ENCODE measurements at regions not wholly inside any gene's neighbourhood (a gene's known extent, or its start where the extent isn't known, plus 50 kb on each side); places are given as distances from the start of the nearest gene placed in this dataset.

- no peak for DNase-seq (ENCODE audit: low spot score)
Observed at GRCh38 chr22:48346911-48347310, 1480.8 kb downstream of the BRD1 start.

DNA sequence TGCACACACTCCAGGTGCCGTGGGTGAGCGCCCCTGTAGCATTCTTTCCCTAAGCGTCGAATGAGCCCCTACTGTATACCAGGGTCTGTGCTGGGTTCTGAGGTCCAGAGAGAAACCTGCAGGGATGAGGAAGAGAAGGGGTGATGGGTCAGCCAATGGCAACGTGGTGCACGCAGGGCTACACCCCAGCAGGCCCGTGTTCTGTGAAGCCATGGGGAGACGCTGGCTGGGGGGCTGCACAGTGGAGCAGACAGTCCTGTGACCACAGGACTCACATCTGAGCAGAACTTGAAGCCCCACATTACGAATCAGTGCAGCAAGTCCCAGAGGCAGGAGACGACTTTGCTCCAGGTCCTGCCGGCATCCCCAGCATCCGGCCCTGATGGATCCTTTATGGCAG lies 1481.4 kb downstream of the BRD1 start:
- DNase-seq (ENCODE audit: low spot score) = no peak

DNA sequence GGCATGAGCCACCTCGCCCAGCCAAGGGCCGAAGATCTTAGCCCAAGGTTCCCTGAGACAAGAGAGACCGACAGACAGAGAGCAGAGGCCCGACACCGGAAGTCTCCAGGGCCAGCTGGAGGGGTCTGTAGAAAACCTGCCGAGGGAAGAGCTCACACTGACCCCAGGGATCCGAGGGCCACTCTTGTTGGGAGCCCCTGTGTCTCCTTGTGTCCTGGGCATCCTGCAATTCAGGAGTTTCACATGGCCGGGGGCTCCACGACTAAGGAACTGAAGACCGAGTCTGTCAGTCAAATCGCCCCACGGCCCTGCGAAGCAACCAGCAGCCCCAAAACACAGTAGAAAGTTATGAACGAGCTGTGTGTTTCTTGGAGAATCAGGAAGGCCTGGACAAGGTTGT lies 1482.0 kb downstream of the BRD1 start:
- no peak for DNase-seq (ENCODE audit: low spot score)

DNA sequence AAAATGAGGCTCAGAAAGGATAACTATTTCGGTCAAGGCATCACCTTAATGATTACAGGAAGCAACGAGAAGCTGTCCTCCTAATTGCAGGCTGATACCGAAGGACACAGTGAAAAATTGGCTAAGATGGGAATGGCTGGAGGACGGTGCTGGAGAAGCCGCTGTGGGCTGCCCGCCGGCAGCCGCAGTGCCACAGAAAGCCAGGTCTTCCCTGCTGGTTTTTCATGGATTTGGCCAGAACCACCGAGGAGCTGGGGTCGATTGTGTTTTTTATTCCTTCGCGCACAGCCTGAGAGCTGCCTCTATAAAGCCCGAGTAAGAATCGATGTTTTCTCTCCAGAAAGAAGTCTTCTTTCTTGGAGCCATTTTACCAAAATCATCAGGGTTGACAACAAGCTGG lies 1484.2 kb downstream of the BRD1 start:
- no peak for DNase-seq (ENCODE audit: low spot score)

- no peak for DNase-seq (ENCODE audit: low spot score)
Observed at GRCh38 chr22:48342732-48343131, 1484.9 kb downstream of the BRD1 start.

- DNase-seq (ENCODE audit: low spot score) = no peak
Observed at GRCh38 chr22:48342016-48342415, 1485.7 kb downstream of the BRD1 start.

GRCh38 chr22:48340727-48341709 lies 1486.7 kb downstream of the BRD1 start:
- DNase-seq (ENCODE audit: low spot score) = no peak

GRCh38 chr22:48340191-48340590 lies 1487.5 kb downstream of the BRD1 start:
- no peak for DNase-seq (ENCODE audit: low spot score)

DNA sequence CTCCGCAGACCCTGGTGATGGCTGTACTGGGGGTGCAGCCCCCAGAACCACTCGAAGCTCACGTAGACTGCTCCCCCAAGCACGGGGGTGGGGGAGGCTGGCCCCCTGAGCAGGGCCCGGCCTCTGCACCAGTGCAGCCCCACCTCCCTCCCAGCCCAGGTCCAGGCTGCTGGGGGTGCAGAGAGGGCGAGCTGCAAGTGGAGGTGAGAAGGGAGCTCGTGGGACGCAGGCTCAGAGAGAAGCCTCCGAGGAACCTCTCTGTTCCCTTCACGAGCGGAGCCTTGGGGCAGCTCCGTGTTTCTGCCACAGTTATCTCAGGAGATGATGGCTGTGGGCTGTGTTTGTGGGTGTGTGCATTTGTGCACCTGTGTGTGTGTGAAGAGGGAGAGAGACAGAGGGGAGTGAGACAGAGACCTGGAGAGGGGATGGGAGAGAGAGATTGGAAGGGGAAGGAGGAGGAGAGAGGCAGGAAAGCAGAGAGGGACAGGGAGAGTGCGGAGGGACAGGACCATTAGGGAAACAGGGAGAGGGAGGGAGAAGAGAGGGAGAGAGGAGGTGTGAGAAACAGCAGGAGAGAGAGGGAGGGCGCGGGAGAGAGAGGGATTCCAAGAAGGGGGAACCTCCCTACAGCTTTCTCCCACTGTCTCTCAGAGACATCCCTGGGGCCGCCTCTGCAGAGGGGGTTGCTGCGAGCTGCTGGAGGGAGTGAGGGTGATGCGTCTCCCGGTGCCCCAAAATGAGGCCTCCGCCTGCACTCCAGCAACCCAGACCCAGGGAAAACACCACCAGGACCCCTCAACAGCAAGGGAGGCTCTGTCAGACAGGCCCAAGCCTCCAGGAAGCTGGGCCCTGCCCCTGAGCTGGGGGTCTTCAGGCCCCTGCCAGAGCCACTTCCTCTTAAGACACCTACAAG lies 1488.6 kb downstream of the BRD1 start:
- DNase-seq (ENCODE audit: low spot score) = no peak

GRCh38 chr22:48337957-48338792 lies 1489.5 kb downstream of the BRD1 start:
- no peak for DNase-seq (ENCODE audit: low spot score)

DNA sequence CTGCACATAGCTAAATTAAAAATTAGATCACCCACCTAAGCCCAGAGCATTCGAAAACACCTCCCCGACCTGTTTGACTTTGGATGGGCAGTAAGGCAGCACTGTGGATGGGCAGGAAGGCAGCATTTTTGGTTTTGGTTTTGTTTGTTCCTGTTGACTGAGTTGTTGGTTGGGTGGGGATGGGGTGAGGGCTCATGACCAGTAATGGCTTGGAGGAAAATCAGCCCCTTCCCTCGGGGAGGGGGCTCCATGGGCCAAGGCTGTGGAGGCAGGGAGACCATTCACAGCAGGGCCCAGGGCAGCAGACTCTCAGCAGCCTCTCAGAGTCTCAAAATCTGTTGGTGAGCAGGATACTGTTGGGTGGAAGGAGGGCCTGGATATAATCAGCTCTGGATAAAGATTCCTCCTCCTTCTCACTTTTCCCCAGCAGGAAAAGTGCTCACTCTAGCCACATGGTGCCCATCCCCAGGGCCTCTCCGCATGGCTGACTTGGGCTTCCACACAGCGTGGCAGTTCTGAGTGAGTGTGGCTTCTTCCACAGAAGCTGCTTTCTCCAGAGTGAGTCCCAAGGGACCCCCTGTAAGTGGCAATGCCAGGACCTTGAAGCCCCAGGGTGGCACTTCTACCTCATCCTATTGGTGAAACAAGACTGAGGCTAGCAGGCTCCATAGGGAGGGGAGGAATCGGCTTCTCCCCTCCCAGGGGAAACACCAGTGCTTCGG lies 1491.2 kb downstream of the BRD1 start:
- no peak for DNase-seq (ENCODE audit: low spot score)

DNA sequence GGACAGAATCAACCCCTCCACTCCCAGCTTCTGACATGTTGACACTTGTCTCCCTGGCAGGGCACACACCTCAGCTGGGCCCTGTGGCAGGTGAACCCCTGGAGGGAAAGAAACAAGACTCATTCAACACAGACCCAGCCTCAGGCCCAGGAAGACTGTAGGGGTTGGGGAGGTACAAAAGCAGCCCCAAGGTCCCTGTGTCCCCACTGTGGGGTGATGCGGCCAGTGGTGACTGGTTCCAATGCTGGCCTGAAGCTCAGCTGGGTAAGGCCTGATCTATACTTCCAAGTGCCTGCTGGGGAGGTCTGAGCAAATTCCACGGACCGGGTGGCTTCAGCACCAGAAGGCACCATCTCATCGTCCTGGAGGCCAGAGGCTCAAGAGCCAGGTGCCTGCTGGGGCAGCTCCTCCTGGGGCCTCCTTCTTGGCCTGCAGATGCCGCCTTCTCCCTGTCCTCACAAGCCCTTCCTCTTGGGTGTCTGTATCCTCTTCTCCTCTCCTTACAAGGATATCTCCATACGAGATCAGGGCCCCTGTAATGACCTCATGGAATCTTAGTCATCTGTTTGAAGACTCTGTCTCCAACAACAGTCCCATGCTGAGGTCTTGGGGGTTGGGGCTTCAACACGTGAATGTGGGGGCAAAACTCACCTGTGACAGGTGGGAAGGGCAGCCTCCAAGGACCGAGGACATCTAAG lies 1492.1 kb downstream of the BRD1 start:
- DNase-seq (ENCODE audit: low spot score) = no peak

DNA sequence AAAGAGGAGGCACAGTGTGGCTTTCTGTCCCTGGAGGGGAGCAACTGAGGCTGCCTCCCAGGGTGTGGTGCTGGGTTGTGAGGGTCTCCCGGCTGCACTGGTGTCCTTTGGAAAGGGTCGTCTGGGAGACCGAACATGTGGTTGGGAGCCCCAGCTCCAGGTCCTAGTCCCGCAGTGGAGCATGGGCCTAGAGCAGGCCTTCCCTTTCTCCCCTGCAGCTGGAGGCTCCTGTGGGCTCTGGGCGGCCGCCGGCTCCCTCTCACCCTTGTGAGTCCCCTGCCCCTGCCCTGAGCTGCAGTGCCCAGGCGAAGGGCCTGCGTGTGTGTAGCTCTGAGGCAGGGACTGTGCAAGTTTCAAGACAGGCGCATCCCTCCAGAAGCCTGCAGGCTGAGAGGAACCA lies 1492.7 kb downstream of the BRD1 start:
- DNase-seq (ENCODE audit: low spot score) = no peak

- no peak for DNase-seq (ENCODE audit: low spot score)
Observed at GRCh38 chr22:48333816-48334735, 1493.6 kb downstream of the BRD1 start.

- DNase-seq (ENCODE audit: low spot score) = no peak
Observed at GRCh38 chr22:48333323-48333763, 1494.3 kb downstream of the BRD1 start.

DNA sequence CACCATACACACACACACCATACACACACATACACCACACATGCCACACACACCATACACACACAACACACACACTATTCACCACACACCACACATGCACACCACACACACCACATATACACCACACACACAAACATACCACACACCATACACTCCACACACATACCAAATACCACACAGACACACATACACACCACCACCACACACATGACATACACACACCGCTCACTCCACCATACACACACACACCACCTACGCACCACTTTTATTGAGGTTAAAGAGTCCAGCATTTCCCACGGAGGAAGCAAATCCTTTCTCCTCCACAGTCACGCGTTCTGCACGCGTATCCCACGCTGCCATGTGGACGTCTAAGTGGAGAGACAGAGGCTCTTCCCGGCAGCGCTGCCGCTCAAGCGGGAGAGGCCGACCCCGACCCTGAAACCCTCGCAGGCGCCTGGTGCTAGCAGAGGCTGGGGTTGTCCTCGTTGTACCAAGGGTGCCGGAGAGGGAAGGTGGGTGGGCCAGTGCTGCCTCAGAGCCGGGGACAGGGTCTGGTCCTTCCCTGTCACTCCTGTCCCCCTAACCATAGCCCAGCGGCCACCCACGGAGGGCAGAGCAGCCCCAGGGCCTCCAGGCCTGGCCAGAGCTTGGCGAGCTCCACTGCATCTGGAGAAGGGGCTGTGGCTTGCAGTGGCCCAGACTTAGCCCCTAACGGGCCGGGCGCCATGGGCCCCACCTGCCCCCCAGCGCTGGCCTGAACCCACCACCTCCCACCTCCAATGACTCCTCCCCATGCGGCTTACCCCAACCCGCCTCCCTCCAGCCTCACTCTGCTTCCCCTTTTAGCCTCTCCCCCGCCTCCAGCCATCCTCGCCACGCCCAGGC lies 1495.0 kb downstream of the BRD1 start:
- no peak for DNase-seq (ENCODE audit: low spot score)

- DNase-seq (ENCODE audit: low spot score) = no peak
Observed at GRCh38 chr22:48331691-48332220, 1495.9 kb downstream of the BRD1 start.

DNA sequence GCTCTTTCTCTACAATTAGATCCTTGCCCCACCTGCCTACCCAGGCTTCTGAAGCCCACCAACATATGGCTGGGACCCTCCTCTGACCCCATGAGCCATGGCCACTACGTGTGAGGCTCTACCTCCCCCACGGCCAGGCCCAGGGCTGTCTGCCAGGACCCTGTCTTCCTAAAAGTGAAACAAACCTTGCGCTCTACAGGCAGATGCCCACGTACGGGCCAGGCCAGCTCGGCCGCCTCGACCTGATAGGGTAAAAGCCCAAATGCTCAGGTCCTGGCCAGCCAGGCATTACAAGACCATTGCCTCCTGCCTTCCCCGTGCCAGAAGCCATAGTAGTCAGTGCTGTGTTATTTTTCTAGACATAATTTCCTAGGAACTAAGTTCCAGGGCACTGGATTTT lies 1496.4 kb downstream of the BRD1 start:
- no peak for DNase-seq (ENCODE audit: low spot score)
